Urothelium cell line (cell line): ENCODE measurements at regions not wholly inside any gene's neighbourhood (a gene's known extent, or its start where the extent isn't known, plus 50 kb on each side); places are given as distances from the start of the nearest gene placed in this dataset.
A peak's percentile ranks its signal among the peaks of the same experiment; 100 is the strongest.

Experiments used
- DNase-seq: peaks from one replicate; pipeline ENCODE4 v3.0.0; 2011; ENCODE audit warnings: low spot score, mixed read lengths
- FAIRE-seq: peaks from 2 replicates; lab custom pipeline; 2011; peaks lifted over from hg19 to GRCh38; lab: Jason Lieb, UNC

DNA sequence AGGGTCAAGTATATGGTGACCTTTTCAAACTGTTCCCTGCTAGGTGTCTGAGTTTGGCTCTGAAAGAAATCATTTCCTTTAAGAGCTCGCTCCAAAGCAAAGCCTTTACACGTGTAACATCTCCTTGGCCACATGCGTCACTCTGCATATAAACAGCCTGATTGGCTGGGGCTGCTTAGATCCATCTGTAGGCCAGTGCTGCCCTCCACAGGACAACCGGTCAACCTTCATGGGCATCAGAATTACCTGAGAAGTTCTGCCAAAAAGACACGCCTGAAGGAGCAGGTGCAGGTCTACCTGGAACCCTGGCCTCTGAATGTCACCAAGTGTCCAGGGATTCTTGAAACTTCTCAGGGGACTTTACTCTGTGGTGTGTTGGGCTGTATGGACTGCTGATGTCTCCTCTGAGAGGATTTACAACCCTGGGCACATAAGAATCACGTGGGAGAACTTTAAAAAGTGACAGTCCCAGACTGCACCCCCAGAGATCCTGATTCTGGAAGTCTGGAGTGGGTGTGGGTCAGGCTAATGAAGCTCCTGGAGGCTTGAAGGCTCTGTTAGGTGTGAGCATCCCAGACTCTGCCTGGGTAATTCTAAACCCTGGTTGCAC, 497.6 kb downstream of the GADD45G start:
- peak; percentile 85 for DNase-seq

DNA sequence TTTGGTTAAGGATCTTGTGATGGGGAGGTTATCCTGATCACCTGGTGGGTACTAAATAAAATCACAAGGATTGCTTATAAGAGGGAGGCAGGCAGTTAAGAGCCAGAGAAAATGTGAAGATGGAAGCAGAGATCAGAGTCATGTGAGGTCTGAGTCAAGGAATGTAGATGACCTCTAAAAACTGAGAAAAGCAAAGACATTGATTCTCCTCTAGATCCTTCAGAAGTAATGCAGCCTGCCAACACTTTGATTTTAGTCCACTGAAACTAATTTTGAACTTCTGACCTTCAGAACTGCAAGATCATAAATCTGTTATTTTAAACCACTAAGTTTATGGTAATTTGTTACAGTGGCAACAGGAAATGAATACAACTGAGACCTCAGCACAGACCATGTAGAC, 499.0 kb downstream of the GADD45G start:
- DNase-seq = no peak
- FAIRE-seq = no peak

More for the DNA sequence above, 497.6 kb downstream of the GADD45G start:
- FAIRE-seq = peak; percentile 77

DNA sequence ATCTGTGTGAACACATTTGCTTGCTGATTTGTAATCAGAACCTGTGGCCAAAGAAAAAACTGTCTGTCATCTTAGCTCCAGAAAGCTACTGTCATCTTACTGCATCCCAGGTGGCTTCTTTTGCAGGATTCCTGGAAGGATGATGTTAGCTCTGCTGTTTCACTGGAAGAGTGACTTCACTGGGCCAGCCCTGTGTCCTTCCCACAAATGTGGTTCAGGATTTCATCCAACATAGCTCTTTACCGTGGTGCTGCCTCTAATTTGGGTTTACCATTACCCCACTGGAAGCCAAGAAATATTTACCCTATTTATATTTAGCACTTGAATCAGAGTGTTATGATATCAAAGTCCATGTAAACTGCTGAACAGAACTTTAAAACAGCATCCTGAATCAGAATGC, 501.0 kb downstream of the GADD45G start:
- DNase-seq (no peak), FAIRE-seq (no peak)

DNA sequence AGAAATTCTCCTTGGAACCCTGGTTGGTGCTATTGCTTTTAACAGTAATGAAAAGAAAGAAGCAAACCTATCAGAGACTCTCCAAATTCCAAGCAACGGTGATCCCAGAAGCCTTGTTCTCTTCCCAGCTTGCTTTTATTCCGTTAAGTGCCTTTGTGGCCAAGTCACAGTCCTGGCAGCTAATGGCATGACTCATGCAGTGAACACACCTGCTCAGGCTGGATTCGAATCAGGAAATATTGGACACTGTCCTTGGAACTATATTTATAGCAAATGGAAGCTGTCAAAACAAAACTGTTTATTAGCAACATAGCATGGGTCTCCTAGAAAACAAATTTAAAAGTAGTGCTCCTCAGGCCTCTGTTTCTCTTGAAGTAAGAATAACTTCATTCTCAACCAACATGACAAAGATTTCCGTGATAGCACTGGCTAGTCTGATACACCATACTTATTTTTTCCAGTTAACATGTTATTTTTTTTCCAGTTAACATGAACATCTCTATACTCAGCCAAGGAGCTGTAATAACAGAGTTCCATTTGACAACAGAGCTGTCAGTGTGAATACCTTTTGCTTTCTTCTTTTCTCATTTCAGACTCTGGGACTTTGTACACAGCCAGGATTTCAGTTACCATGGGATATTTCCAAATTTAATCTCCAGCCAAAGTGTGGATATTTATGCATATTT, 502.4 kb downstream of the GADD45G start:
- peak; percentile 52 for FAIRE-seq
- peak; percentile 83 for DNase-seq

DNA sequence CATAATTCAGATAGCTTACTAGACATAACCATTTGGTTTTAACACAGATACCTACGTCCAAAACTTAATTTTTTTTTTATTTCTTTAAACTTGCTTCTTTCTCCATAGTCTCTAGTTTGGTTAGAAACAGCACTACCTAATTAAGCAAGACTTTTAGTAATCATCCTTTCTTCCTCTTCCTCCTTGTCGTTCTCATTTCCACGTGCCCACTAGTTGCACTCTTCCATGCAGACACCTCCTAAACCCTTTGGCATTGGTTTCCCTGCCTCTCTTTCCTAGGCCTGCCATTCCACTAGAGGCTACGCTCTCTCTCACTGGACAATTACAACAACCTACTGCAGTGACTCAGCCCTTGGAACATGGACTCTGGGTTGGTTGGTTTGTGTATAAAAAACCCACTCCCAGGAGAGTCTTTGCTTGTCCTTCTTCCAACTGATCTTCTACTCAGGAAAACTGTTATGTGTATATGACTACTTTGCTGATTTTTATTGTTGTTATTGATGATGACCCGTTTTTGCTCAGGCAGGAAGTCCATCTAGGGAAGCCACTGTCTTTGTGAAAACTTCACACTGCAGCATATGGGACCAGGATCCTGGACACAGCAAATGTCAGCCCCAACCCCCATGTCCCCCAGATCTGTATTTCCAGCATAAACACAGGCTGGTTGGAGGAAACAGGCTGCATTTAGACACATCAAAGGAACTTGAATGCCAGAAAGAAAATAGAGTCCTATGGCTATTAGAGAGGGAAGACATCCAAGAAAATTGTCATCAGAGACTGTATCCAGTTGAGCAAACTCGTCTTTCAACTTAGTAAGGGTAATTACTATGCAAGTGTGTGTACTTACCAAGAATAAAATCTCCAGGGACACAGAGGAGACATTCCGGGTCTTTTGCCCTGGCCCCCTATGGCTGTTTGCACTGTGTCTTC, 503.2 kb downstream of the GADD45G start:
- no peak for FAIRE-seq
- DNase-seq = no peak

DNA sequence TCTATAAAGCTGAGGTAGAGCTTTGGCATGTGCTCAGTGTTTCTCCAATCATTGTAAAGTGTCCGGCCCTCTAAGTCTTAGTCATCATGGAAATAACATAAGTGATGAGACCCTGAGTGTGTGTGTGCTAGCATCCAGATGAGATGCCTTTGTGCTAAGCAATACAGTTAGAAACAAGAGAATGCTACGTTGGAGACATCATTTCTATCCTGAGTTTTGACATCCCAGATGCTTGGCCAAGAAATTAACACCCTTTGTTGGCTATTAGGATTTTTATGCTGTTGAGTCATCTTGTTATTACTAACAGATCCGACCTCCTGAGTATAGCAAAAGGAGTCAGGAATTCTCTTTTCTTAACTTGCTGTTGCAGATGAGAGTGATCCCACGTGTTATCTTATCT, 508.0 kb downstream of the GADD45G start:
- FAIRE-seq = no peak
- DNase-seq = no peak

DNA sequence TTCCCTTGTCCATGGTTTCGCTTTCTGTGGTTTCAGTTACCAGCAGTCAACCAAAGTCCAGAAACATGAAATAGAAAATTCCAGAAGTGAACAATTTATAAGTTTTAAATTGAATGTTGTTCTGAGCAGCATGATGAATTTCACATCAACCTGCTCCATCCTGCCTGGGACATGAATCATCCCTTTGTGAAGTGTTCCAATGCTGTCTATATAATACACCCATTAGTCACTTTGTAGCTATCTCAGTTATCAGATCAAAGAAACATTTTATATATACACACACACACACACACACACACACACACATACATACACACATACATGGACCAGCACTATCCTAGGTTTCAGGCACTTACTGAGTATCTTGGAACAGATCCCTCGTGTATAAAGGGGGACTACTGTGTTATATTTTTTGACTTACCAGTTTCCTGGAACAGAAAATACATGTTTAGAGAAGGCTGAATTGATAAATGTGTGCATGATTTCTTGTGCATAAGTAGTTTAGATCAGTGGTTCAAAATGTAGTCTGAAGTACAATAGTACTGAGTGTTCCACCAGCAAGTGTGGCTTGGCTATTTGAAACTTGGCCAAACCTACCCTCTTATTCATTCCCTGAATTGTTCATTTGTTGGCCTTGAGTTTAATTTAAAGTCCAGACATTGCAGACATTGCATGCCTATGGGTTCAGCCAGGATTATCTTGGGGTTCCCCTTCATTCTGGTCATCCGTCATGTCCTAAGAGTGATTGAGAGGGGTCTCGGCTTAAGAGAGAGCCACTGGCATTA, 510.0 kb downstream of the GADD45G start:
- no peak for FAIRE-seq
- no peak for DNase-seq

DNA sequence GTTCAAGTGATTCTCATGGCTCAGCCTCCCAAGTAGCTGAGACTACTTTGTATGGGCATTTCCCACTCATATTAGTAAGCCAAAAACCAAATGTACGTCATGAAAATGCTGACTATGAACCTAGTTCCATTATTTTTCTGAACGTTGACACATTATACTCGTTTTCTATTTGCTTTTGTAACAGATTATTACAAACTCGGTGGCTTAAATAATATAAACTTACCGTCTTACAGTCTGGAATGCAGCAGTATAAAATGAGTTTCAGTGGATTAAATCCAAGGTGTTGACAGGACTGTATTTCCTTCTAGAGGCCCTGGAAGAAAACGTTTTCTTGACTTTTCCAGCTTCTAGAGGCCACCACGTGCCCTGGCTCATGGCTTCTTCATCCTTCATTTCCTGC, 517.0 kb downstream of the GADD45G start:
- no peak for DNase-seq
- FAIRE-seq = no peak

DNA sequence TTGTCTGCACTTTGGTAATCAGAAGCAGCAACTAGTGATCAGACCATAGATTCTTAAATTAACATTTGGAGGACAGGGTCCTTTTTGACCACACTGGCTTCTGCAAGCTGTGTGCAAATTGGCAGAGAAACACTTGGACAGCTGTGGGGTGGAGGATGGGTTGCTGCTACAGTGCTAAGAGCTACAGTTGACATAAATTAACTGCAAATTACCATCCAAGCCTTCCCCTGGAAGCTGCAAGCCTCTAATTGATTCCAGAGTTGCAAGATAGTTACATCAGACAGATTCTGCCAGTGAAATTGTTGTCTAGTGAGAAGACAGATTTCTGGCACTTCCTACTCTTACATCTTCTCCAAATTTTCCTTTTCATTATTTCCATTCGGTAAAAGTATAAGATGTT, 517.7 kb downstream of the DIRAS2 start:
- no peak for FAIRE-seq
- DNase-seq = no peak

DNA sequence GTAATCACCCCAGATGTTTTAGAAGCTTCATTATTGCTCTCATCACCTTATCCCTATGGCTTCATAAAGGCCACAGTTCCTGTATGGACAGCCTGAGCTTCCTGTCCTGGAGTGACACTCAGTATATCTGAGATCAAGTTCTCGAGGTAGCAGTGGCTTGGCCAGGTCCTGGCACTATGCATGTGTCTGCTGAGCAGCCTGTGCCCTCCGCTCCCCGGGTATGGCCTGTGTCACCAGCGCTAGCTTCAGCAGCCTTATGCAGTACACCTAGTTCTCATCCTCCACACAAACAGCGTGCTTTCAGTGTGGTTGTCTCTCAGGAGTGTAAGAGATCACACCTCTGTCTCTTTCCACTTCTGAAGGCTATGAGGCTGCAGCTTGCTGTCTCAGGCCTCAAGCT, 514.7 kb downstream of the DIRAS2 start:
- DNase-seq (no peak), FAIRE-seq (no peak)

DNA sequence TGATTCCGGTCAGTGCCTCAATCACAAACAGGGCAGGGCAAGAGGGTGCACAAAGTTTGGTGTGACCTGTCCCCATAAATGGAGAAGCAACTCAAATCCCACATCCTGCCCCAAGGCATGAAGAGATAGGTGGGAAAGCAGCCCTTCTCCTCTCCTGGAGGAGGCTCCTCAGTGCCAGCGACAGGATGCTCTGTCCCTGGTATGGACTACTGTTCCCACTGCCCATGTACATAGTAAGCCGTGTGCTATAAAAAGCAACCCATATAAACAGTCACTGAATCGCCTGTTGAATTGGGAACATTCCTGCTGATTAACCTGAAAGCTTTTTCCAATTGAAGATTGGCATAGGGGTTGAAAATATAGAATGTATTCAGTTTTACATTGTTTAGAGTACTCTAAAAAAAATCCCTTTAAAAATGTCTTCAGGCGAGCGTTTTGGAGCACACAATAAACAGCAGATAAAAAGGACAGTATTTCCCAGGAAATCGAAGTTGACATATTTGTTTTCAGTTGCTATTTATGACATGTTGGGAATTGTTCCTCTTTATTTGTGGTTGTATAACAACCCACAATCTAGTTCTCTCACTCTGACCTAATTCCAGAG, 513.9 kb downstream of the DIRAS2 start:
- DNase-seq (no peak), FAIRE-seq (no peak)

DNA sequence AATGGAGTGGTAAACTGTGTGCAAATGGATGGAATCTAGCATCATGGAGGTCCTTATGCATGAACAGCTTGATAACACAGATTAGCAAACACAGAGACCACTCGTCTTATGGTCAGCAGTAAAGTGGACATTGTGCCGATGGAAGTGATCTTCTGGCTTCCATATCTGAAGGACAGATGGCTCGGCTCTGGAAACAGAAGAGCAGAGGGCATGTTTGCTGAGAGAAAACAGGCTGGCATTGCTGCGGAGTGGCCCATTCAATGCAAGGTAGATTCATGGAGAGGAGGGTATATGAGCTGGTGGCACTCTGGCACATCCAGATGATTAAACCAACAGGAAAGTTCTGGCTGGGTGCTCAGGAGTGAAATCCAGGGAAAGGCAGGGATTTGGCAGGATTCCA, 513.2 kb downstream of the DIRAS2 start:
- FAIRE-seq = no peak
- no peak for DNase-seq

DNA sequence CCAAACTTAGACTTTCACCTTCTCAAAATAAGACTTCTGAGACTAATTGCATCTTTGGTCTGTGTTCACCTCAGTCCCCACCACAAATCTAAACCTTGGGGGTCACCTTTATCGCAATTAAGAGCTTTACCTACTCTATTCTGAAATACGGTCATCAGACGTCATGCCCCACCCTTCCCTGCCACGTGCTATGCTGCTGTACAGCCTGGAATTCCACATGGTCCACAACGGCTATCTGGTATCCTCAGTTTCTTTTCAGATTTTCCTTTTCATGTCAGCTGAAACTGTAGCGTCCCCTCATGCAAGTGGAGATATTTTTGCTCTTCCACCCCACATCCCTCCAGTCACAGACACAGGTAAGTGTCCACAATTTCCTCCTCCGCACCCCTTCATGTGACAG, 511.1 kb downstream of the DIRAS2 start:
- FAIRE-seq (no peak), DNase-seq (no peak)

DNA sequence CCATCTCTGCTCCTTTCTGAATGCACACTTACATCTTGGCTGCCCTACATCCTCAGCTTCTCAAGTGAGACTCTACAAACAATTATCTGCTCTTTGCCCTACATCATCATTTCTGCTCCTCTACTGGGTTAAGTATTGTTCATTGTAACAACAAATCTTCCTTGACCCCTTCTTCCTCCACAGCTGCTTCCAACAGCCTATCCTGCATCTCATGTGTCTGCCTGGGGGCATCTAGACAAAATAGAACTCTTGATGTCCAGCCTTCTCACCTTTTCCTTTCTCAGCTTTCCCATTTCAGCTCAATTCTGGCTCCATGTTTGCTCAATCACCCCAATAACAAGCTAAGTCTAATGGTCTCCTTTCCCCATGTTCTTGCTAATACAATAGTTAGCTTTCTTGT, 509.8 kb downstream of the DIRAS2 start:
- FAIRE-seq (no peak), DNase-seq (no peak)

DNA sequence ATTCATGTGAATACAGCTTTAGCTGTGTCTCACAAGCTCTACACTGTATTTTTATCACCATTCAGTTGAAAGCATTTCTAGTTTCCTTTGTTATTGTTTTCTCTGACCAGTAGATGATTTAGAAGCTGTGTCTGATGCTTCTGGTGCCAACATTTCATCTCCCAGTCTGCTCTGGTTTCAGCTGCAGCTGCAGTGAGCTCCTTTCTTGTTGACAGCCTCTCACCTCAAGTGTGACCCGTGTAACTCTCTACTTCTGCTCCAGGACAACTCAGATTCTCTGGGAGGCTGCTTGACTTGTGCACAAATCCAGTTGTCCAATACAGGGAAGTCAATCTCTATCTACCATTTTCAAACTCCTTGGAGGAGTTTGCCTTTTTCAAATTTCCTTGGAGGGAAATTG, 504.8 kb downstream of the DIRAS2 start:
- no peak for DNase-seq

DNA sequence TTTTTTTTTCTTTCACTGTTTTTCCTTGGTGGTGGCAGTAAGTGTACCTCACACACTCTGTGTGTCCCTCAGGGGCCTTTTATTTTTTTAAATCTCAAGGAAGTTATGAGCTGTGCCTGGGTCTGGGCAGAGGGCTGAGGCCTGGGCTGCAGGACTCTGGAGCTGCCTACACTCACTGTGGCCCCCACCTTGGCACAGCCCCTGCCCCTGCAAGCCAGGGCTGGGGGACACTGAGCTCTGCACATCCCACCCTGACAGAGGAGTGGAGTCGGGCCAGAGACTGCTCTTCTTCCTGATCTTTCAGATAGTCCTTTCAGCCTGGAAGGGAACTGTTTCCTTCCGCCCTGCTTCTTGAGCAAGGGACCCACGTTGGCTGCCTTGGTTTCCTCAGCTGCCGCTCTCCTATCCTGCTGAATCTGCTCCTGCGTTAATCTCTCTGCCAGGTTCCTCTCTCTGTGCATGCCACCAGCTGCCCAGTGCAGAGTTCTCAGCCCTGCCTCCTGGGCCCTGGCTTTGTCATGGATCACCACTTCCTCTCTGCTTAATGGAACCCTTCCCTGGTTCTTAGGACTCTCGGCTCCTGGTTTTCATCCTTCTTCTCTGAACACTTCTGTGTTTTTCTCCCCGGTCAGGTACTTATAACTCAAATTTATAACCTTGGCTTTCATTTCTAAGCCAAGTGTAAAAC, 502.3 kb downstream of the DIRAS2 start:
- FAIRE-seq (no peak), DNase-seq (no peak)

More for the DNA sequence above, 504.8 kb downstream of the DIRAS2 start:
- no peak for FAIRE-seq

DNA sequence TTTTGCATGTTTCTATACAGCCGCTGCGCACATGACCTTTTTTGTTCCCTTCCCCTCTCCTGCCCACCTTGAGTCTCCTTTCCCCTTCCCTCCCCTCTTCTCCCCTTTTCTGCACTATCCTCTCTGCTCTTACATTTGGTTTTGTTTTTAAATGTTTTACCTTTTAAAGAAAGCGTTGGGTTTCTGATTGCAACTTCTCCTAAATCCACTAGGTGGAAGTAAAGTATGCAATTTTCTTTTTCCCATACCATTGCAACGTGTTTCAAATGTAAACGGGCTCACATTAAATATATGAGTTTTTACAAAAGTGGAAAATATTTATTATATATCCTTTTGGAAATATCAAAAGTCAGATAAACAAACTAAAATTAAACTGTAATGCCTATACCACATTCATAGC, 500.9 kb downstream of the DIRAS2 start:
- DNase-seq (no peak), FAIRE-seq (no peak)

DNA sequence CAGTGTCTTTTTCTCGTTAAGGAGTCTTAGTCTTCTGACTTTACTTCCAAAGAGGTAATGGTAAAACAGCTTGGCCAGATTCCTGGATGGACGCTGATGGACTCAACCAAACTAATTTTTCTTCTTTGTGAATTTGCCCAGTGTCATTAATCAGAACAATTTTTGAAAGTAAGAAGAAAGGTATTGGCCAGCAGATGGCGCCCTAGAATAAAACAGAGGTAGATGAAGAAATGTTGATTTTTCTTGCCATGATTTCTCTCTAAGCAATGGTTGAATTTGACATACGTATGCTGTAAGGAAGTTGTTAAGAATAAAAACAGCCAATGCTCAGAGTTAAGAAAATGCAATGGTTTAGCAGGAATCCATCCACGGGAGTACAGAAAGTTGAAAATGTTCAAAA, 500.0 kb downstream of the DIRAS2 start:
- no peak for FAIRE-seq
- peak; percentile 17 for DNase-seq

DNA sequence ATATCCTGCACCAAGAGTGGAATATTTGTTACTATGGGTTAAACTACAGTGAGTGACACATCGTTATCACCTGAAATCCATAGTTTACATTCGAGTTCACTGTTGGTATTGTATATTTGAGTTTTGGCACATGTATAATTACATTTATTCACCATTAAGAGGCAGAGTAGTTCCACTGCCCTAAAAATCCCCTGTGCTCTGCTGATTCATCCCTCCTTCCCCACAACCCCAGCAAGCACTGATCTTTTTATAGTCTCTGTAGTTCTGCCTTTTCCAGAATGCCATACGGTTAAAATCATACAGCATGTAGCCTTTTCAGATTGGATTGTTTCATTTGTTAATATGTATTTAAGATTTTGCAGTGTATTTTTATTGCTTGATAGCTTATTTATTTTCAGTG, 495.2 kb downstream of the DIRAS2 start:
- DNase-seq (no peak), FAIRE-seq (no peak)

DNA sequence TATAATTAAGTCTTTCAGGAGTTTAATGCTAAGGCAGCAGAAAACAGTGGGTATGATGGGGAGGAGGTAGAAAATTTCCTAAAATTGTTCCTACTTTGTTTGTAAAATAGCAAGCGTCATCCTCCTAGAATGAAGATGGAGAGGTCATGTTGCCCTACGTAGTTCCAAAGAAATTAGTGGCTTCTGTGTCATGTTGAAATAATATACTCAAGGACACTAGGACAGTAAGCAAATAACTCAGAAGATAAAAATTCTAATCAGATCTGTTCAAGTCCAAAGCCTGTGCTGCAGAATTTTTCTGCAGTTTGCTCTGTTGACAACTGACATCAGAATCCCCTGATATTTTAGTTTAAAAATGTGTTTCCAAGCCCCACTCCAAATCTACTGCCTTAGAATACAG, 486.3 kb downstream of the DIRAS2 start:
- no peak for DNase-seq
- FAIRE-seq = no peak
